ENCODE measurements at regions not wholly inside any gene's neighbourhood (a gene's known extent, or its start where the extent isn't known, plus 50 kb on each side); places are given as distances from the start of the nearest gene placed in this dataset.

DNA sequence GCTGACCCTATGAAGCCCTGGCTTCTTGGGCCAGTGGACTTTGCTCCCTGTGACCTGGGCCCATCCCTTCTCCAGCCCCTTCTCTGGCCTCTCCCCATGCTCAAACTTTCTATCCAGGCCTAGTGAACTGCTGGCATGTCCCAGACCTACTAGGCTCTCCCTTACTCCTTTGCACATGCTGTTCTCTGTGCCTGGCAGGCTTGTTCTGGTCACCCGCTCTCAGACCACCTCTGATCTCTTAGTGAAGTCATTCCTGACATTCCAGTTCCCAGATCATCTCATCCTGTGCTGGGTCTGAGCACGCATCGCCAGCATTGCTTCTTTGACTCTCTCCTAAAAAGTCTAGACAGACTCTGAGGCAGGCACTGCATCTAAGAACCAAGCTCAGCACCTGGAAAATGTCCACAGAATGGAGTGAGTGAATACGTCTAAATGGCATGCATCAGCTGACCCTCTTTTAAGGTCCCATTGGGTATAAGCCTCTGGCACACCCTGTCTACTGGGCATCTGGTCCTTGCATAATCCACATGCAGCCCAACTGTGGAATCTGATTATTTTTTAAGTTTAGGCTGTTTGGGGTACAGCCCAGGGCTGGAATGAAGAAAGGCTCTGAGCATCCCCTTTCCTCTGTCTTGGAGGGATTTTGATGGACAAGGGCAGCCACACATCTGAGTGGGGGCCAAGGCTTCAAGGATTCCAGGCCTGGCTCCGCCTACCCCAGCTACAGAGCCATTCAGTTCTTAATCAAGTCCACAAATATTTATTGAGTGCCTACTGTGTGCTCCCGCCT, 130.6 kb upstream of the HAAO start:
- H3K36me3 ChIP-seq (ENCODE audit: control insufficient read depth in 2 of 2, extremely low read depth in 1 of 2, insufficient read depth in 2 of 2, low read length in 2 of 2): no peaks in the 10 kb centered on the region
- no peak overlapping the region for H3K9ac ChIP-seq (replicated peaks; ENCODE audit: extremely low read depth, insufficient read depth, low read length)
- no peak overlapping the region for H3K4me2 ChIP-seq (ENCODE audit: insufficient read depth, low read length)
- dilution Hi-C loops (cut with MboI; ENCODE audit: extremely low pct_ligation_motif_present, low sequenced_read_pairs) (no loop called here), intact Hi-C loops (cut with micrococcal nuclease) (no loop called here)
- no peak overlapping the region for H3K4me3 ChIP-seq (replicated peaks in 1 of 3; ENCODE audit: insufficient read depth in 1 of 3, low read depth in 1 of 3, low read length in 3 of 3)
- peak overlapping the region; percentile 91 for H3K27ac ChIP-seq (ENCODE audit: insufficient read depth, low read depth, low read length)
- H3K79me2 ChIP-seq (ENCODE audit: control insufficient read depth, insufficient read depth, low read length): no peaks in the 10 kb centered on the region
- FAIRE-seq (peak; percentile 73), DNase-seq (ENCODE audit: low read depth, low spot score) (no peak)
- no peak for TF ChIP-seq EZH2 (IDR thresholded peaks at IDR 0.05; ENCODE audit: borderline replicate concordance, low read depth, low read length, severe bottlenecking)
- no peak for TF ChIP-seq FOS (IDR thresholded peaks at IDR 0.05; ENCODE audit: borderline replicate concordance, insufficient read depth, low read length)
- no peak for TF ChIP-seq MYC (IDR thresholded peaks at IDR 0.05; ENCODE audit: low read depth, low read length)
- no peak for TF ChIP-seq POLR2AphosphoS5 (IDR thresholded peaks at IDR 0.05; ENCODE audit: insufficient read depth, low read depth, low read length)
- TF ChIP-seq GATA2 (IDR thresholded peaks at IDR 0.05; ENCODE audit: insufficient read depth, insufficient read length, low read depth, low read length): no peak
- TF ChIP-seq JUN (IDR thresholded peaks at IDR 0.05; ENCODE audit: borderline replicate concordance, insufficient read depth, insufficient read length, low read depth): no peak
- TF ChIP-seq, protein P1, sequence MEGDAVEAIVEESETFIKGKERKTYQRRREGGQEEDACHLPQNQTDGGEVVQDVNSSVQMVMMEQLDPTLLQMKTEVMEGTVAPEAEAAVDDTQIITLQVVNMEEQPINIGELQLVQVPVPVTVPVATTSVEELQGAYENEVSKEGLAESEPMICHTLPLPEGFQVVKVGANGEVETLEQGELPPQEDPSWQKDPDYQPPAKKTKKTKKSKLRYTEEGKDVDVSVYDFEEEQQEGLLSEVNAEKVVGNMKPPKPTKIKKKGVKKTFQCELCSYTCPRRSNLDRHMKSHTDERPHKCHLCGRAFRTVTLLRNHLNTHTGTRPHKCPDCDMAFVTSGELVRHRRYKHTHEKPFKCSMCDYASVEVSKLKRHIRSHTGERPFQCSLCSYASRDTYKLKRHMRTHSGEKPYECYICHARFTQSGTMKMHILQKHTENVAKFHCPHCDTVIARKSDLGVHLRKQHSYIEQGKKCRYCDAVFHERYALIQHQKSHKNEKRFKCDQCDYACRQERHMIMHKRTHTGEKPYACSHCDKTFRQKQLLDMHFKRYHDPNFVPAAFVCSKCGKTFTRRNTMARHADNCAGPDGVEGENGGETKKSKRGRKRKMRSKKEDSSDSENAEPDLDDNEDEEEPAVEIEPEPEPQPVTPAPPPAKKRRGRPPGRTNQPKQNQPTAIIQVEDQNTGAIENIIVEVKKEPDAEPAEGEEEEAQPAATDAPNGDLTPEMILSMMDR (IDR thresholded peaks at IDR 0.05; ENCODE audit: extremely low read depth in 1 of 2, insufficient read depth in 1 of 2, low read depth in 1 of 2, low read length in 2 of 2): no peak
- TF ChIP-seq POLR2A (IDR thresholded peaks at IDR 0.05; ENCODE audit: low read depth, low read length): no peak
- TF ChIP-seq, protein P2, sequence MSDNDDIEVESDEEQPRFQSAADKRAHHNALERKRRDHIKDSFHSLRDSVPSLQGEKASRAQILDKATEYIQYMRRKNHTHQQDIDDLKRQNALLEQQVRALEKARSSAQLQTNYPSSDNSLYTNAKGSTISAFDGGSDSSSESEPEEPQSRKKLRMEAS (IDR thresholded peaks at IDR 0.05; ENCODE audit: insufficient read depth, insufficient read length): no peak
- H3K9me3 ChIP-seq (replicated peaks; ENCODE audit: control insufficient read depth, insufficient read depth, low read length): no peaks in the 10 kb centered on the region
- ChIA-PET CTCF (interaction anchor here (2.4 kb wide), 1 partner anchor 43 kb away, joined by 10 read pairs; no protein-coding TSS in a partner anchor), POLR2A (no interaction called here)
- H3K4me1 ChIP-seq (ENCODE audit: control insufficient read depth, extremely low read depth, insufficient read depth, low read length): peaks cover 52% of the 10 kb centered on the region
- H3K27me3 ChIP-seq (ENCODE audit: control insufficient read depth in 2 of 2, insufficient read depth in 2 of 2, low read length in 2 of 2): no peaks in the 10 kb centered on the region
- no peaks in the 10 kb centered on the region for H3K9me1 ChIP-seq (replicated peaks; ENCODE audit: control insufficient read depth, extremely low read depth, insufficient read depth, low read length)
- no peaks in the 10 kb centered on the region for H4K20me1 ChIP-seq (replicated peaks; ENCODE audit: control insufficient read depth, extremely low read depth, insufficient read depth, low read length)
- H2AFZ ChIP-seq (ENCODE audit: low read depth, low read length): no peak overlapping the region
- no TSS peak for BruUV-seq (replicated peaks)

Data from endothelial cell of umbilical vein (primary cell).